Endothelial cell of umbilical vein (primary cell): ENCODE measurements at regions not wholly inside any gene's neighbourhood (a gene's known extent, or its start where the extent isn't known, plus 50 kb on each side); places are given as distances from the start of the nearest gene placed in this dataset.

Source experiments
- BruUV-seq: library from RNA; stranded (reverse); fragments of 400-500 nt; replicated peaks from 2 replicates; lab custom pipeline; 2021; lab: Mats Ljungman, UMichigan
- CTCF ChIA-PET: fragments of 300-600, 350-600 bp; sonication (Branson Sonifier 250); formaldehyde crosslinking; loops from one replicate; lab custom pipeline; 2021; ENCODE audit warnings: antibody characterized with exemption, inconsistent platforms; lab: Charles Lee
- POLR2A ChIA-PET: fragments of 300-600, 350-600 bp; sonication (Branson Sonifier 250); formaldehyde crosslinking; loops from one replicate; lab custom pipeline; 2021; ENCODE audit warnings: antibody characterized with exemption, inconsistent platforms; lab: Charles Lee
- DNase-seq: peaks from one replicate; pipeline ENCODE4 v3.0.0-alpha.2; 2011; ENCODE audit warnings: low read depth, low spot score
- FAIRE-seq: peaks from 2 replicates; lab custom pipeline; 2011; peaks lifted over from hg19 to GRCh38; lab: Jason Lieb, UNC
- H2AFZ ChIP-seq: 2 replicates; pipeline ENCODE4 v1.6.0; 2012; ENCODE audit warnings: low read depth, low read length, control low read depth, inconsistent platforms
- H3K27ac ChIP-seq: 2 replicates; pipeline ENCODE4 v1.5.1; 2011; ENCODE audit warnings: low read depth, mild to moderate bottlenecking, control low read depth, low read length, moderate library complexity; ENCODE audit not compliant: insufficient read depth
- H3K27me3 ChIP-seq, 2 experiments: 2 replicates each; pipeline versions ENCODE4 v1.6.0 to v1.6.1; 2011; ENCODE audit warnings: low read length in 2 of 2, mixed read lengths in 1 of 2; ENCODE audit not compliant: control insufficient read depth in 2 of 2, insufficient read depth in 2 of 2
- H3K36me3 ChIP-seq, 2 experiments: 2 replicates in 1 of 2; 3 replicates in 1 of 2; pipeline ENCODE4 v1.5.1; 2011; ENCODE audit warnings: low read length in 2 of 2, mild to moderate bottlenecking in 1 of 2, moderate library complexity in 1 of 2; ENCODE audit not compliant: control insufficient read depth in 2 of 2, insufficient read depth in 2 of 2; ENCODE audit errors: extremely low read depth in 1 of 2
- H3K4me1 ChIP-seq: 3 replicates; pipeline ENCODE4 v1.5.1; 2011; ENCODE audit warnings: mild to moderate bottlenecking, low read length; ENCODE audit not compliant: control insufficient read depth, insufficient read depth; ENCODE audit errors: extremely low read depth
- H3K4me2 ChIP-seq: 2 replicates; pipeline ENCODE4 v1.6.1; 2011; ENCODE audit warnings: low read length, control low read depth, mixed read lengths; ENCODE audit not compliant: insufficient read depth
- H3K4me3 ChIP-seq, 3 experiments: fragments of 200-600 bp in 1 of 3; sonication (generic), shearing (Covaris generic) in 1 of 3; replicated peaks in 1 of 3; 2 replicates each; pipeline ENCODE4 v1.5.1; 2011 to 2016; ENCODE audit warnings: control low read depth in 3 of 3, low read length in 3 of 3, mild to moderate bottlenecking in 2 of 3, inconsistent platforms in 1 of 3, low read depth in 1 of 3, moderate library complexity in 1 of 3; ENCODE audit not compliant: insufficient read depth in 1 of 3
- H3K79me2 ChIP-seq: 2 replicates; pipeline ENCODE4 v1.6.0; 2012; ENCODE audit warnings: low read length, inconsistent platforms; ENCODE audit not compliant: control insufficient read depth, insufficient read depth
- H3K9ac ChIP-seq: replicated peaks from 2 replicates; pipeline ENCODE3; 2011; ENCODE audit warnings: low read length, control low read depth; ENCODE audit not compliant: insufficient read depth; ENCODE audit errors: extremely low read depth
- H3K9me1 ChIP-seq: replicated peaks from 3 replicates; pipeline ENCODE4 v1.6.0; 2011; ENCODE audit warnings: mild to moderate bottlenecking, low read length; ENCODE audit not compliant: control insufficient read depth, insufficient read depth; ENCODE audit errors: extremely low read depth
- H3K9me3 ChIP-seq: replicated peaks from 2 replicates; pipeline ENCODE4 v1.5.1; 2012; ENCODE audit warnings: low read length, inconsistent platforms; ENCODE audit not compliant: control insufficient read depth, insufficient read depth
- H4K20me1 ChIP-seq: replicated peaks from 2 replicates; pipeline ENCODE3; 2011; ENCODE audit warnings: mild to moderate bottlenecking, low read length; ENCODE audit not compliant: control insufficient read depth, insufficient read depth; ENCODE audit errors: extremely low read depth
- CTCF ChIP-seq, 2 donors: IDR thresholded peaks; 1 replicate in 1 of 2; 2 replicates in 1 of 2; pipeline ENCODE4 v1.5.1; 2011; ENCODE audit warnings: low read length in 2 of 2, mild to moderate bottlenecking in 2 of 2, moderate library complexity in 2 of 2, control low read depth in 1 of 2, inconsistent platforms in 1 of 2, low read depth in 1 of 2; ENCODE audit not compliant: insufficient read depth in 1 of 2; ENCODE audit errors: extremely low read depth in 1 of 2
- EZH2 ChIP-seq: IDR thresholded peaks from 2 replicates; pipeline ENCODE4 v1.6.1; 2012; ENCODE audit warnings: borderline replicate concordance, low read depth, mild to moderate bottlenecking, moderate library complexity, low read length, inconsistent platforms; ENCODE audit not compliant: severe bottlenecking
- FOS ChIP-seq: IDR thresholded peaks from 2 replicates; pipeline ENCODE4 v1.6.1; 2011; ENCODE audit warnings: mild to moderate bottlenecking, low read length, moderate library complexity, borderline replicate concordance; ENCODE audit not compliant: insufficient read depth
- GATA2 ChIP-seq: IDR thresholded peaks from 2 replicates; pipeline ENCODE4 v1.7.0; 2011; ENCODE audit warnings: low read depth, mild to moderate bottlenecking, moderate library complexity, mixed read lengths, low read length; ENCODE audit not compliant: insufficient read length, insufficient read depth
- JUN ChIP-seq: IDR thresholded peaks from 2 replicates; pipeline ENCODE4 v1.6.1; 2011; ENCODE audit warnings: borderline replicate concordance, low read depth; ENCODE audit not compliant: insufficient read length, insufficient read depth
- MYC ChIP-seq: IDR thresholded peaks from one replicate; pipeline ENCODE4 v1.6.1; 2011; ENCODE audit warnings: mild to moderate bottlenecking, low read depth, low read length
- POLR2A ChIP-seq: IDR thresholded peaks from 2 replicates; pipeline ENCODE4 v1.6.1; 2012; ENCODE audit warnings: low read depth, mild to moderate bottlenecking, control low read depth, low read length
- POLR2AphosphoS5 ChIP-seq: IDR thresholded peaks from 2 replicates; pipeline ENCODE4 v1.6.1; 2012; ENCODE audit warnings: low read depth, mild to moderate bottlenecking, control low read depth, low read length, moderate library complexity; ENCODE audit not compliant: insufficient read depth
- dilution Hi-C: fragments of 300-500 bp; cut with MboI; formaldehyde crosslinking; loops from one replicate; pipeline ENCODE4 v1.15.0; 2019; ENCODE audit warnings: low sequenced_read_pairs; ENCODE audit not compliant: extremely low pct_ligation_motif_present
- intact Hi-C: fragments of 100-400 bp; cut with micrococcal nuclease; formaldehyde crosslinking; loops from one replicate; pipeline ENCODE4 v1.10.0; 2022

- DNase-seq (no peak), FAIRE-seq (no peak)
- intact Hi-C loops: loop anchor here (10.0 kb wide), 2 partner anchors 492 to 712 kb away; partner anchors contain the start of gene MRPS31
- Histone ChIP-seq H3K9ac (no peak overlapping the region), H3K4me2 (no peak overlapping the region), H3K4me1 (peaks cover 10% of the 10 kb centered on the region), H3K4me3 (no peak overlapping the region), H4K20me1 (no peaks in the 10 kb centered on the region), H3K79me2 (no peaks in the 10 kb centered on the region), H2AFZ (no peak overlapping the region), H3K9me3 (no peaks in the 10 kb centered on the region), H3K36me3 (no peaks in the 10 kb centered on the region), H3K27ac (no peak overlapping the region), H3K9me1 (no peaks in the 10 kb centered on the region), H3K27me3 (no peaks in the 10 kb centered on the region)
- ChIA-PET POLR2A (no interaction called here), CTCF (interaction anchor here (0.9 to 2.3 kb wide), 5 partner anchors 121 to 620 kb away, joined by 3 to 7 read pairs (median 3); no protein-coding TSS in a partner anchor)
- no peak for TF ChIP-seq MYC
- TF ChIP-seq FOS: no peak
- no peak for TF ChIP-seq POLR2A
- TF ChIP-seq EZH2: no peak
- TF ChIP-seq POLR2AphosphoS5: no peak
- TF ChIP-seq JUN: no peak
- TF ChIP-seq GATA2: no peak
- no peak for TF ChIP-seq CTCF (IDR thresholded peaks at IDR 0.05; ENCODE audit: extremely low read depth in 1 of 2, insufficient read depth in 1 of 2, low read depth in 1 of 2, low read length in 2 of 2)
- dilution Hi-C loops: no loop called here
- BruUV-seq: no TSS peak
Observed at GRCh38 chr13:40063278-40063698, 407.8 kb downstream of the COG6 start.
